Immature natural killer cell (primary cell): ENCODE measurements at regions not wholly inside any gene's neighbourhood (a gene's known extent, or its start where the extent isn't known, plus 50 kb on each side); places are given as distances from the start of the nearest gene placed in this dataset.

Source experiments
- DNase-seq, 3 donors: peaks; one replicate each; pipeline ENCODE4 v3.0.0; 2022; ENCODE audit warnings: mixed read lengths in 1 of 3
- H3K27ac Mint-ChIP-seq, 6 donors: one replicate each; pipeline ENCODE4 v1.8.0; 2020; ENCODE audit warnings: mixed read lengths in 6 of 6, mild to moderate bottlenecking in 5 of 6, inconsistent platforms in 4 of 6, moderate library complexity in 3 of 6
- H3K27me3 Mint-ChIP-seq, 3 donors: one replicate each; pipeline ENCODE4 v1.8.0; 2020 to 2021; ENCODE audit warnings: low read depth in 3 of 3, mild to moderate bottlenecking in 3 of 3, mixed read lengths in 3 of 3, moderate library complexity in 3 of 3, inconsistent platforms in 1 of 3
- H3K36me3 Mint-ChIP-seq, 3 donors: one replicate each; pipeline ENCODE4 v1.8.0; 2020; ENCODE audit warnings: mixed read lengths in 3 of 3, inconsistent platforms in 2 of 3, mild to moderate bottlenecking in 2 of 3
- H3K4me1 Mint-ChIP-seq, 2 donors: one replicate each; pipeline ENCODE4 v1.8.0; 2020; ENCODE audit warnings: inconsistent platforms in 2 of 2, mild to moderate bottlenecking in 2 of 2, mixed read lengths in 2 of 2, moderate library complexity in 1 of 2
- H3K4me3 Mint-ChIP-seq, 5 donors: one replicate each; pipeline ENCODE4 v1.8.0; 2020; ENCODE audit warnings: mild to moderate bottlenecking in 5 of 5, mixed read lengths in 5 of 5, inconsistent platforms in 3 of 5, moderate library complexity in 3 of 5
- H3K9me3 Mint-ChIP-seq, 6 donors: one replicate each; pipeline ENCODE4 v1.8.0; 2020; ENCODE audit warnings: mild to moderate bottlenecking in 6 of 6, mixed read lengths in 6 of 6, inconsistent platforms in 4 of 6, moderate library complexity in 3 of 6

DNA sequence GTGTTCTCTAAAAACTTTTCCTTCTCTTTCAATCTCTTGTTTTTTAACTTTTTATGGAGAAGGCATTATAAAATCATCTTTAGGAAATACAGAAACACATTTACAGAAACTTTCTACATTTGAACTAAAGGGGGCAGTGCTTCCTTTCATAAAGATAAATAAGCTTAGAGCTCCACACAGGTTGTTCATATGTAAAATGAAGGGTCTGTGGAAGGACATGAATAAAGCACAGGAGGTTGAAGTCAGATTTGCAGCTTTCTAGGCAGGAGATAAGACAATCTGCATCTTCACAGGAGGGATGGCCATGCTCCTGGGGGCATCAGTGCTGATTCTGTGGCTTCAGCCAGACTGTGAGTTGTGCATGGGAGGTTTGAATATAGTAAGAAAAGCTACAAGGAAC lies 426.0 kb downstream of the DAD1 start:
- H3K27me3 Mint-ChIP-seq: peaks cover 2 to 6% (median 6%) of the 10 kb centered on the region in 3 donors
- H3K36me3 Mint-ChIP-seq: no peaks in the 10 kb centered on the region
- H3K4me3 Mint-ChIP-seq: no peak overlapping the region
- peaks cover 0 to 2% of the 10 kb centered on the region in 2 donors for H3K4me1 Mint-ChIP-seq
- no peaks in the 10 kb centered on the region for H3K9me3 Mint-ChIP-seq
- peak in 1 of 3 donors; percentile 13 for DNase-seq
- H3K27ac Mint-ChIP-seq: no peak overlapping the region

DNA sequence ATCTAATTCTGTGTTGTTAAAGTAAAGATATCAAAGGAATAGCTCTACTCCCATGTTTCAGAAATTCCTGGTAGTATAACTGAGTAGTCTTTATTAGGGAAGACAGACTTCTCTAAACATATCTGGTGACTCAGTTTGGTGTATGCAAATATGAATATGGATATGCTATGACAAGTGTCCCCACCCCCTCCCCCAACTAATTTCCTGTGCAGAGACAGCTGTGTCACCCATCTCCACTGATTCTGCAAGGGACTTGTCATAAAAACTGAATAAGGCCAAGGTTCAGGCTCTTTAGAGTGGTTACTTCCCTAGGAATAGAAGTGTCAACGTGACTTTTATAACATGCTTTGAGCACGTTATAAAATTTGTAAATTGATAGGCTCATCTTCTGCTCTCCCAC lies 429.1 kb downstream of the DAD1 start:
- Mint-ChIP-seq H3K4me1 (peaks cover 0 to 2% of the 10 kb centered on the region in 2 donors), H3K36me3 (no peaks in the 10 kb centered on the region), H3K27me3 (peaks cover 2 to 16% (median 6%) of the 10 kb centered on the region in 3 donors), H3K27ac (no peak overlapping the region), H3K4me3 (no peak overlapping the region), H3K9me3 (no peaks in the 10 kb centered on the region)
- no peak for DNase-seq

- H3K4me1 Mint-ChIP-seq: peaks cover 0 to 2% of the 10 kb centered on the region in 2 donors
- no peak overlapping the region for H3K27ac Mint-ChIP-seq
- no peaks in the 10 kb centered on the region for H3K36me3 Mint-ChIP-seq
- DNase-seq: no peak
- H3K9me3 Mint-ChIP-seq: no peaks in the 10 kb centered on the region
- H3K4me3 Mint-ChIP-seq: no peak overlapping the region
- peaks cover 2 to 13% (median 6%) of the 10 kb centered on the region in 3 donors for H3K27me3 Mint-ChIP-seq
These were observed 429.9 kb downstream of the DAD1 start for GRCh38 chr14:22159099-22159498.

DNA sequence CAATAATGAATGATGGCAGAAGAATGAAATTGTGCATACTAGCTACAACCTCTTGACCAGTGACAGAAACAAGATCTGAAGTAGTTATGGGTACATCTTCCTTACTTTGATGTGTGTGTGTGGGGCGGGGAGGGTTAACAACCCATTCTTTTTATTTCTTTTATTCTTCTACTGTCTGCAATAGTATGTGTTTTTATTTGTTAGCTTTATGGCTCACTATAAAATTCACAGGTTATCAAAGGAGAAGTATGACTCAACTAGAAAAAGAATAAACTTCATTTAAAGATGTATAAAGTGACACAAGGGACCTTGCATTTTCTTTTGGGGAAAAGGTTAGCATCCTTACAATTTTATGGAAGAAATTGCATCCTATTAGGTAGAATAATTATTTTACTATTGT lies 430.5 kb downstream of the DAD1 start:
- no peaks in the 10 kb centered on the region for H3K36me3 Mint-ChIP-seq
- no peak for DNase-seq
- no peak overlapping the region for H3K4me3 Mint-ChIP-seq
- H3K27ac Mint-ChIP-seq: no peak overlapping the region
- H3K9me3 Mint-ChIP-seq: no peaks in the 10 kb centered on the region
- H3K27me3 Mint-ChIP-seq: peaks cover under 1 to 13% (median 9%) of the 10 kb centered on the region in 3 donors
- H3K4me1 Mint-ChIP-seq: peaks cover 0 to 2% of the 10 kb centered on the region in 2 donors

GRCh38 chr14:22155571-22155970 lies 433.5 kb downstream of the DAD1 start:
- no peak for DNase-seq
- Mint-ChIP-seq H3K27ac (no peak overlapping the region), H3K9me3 (no peaks in the 10 kb centered on the region), H3K4me1 (peaks cover 0 to 2% of the 10 kb centered on the region in 2 donors), H3K27me3 (peaks cover 0 to 17% (median 8%) of the 10 kb centered on the region in 3 donors), H3K36me3 (peaks cover 0 to 4% (median 0%) of the 10 kb centered on the region in 3 donors), H3K4me3 (no peak overlapping the region)

DNA sequence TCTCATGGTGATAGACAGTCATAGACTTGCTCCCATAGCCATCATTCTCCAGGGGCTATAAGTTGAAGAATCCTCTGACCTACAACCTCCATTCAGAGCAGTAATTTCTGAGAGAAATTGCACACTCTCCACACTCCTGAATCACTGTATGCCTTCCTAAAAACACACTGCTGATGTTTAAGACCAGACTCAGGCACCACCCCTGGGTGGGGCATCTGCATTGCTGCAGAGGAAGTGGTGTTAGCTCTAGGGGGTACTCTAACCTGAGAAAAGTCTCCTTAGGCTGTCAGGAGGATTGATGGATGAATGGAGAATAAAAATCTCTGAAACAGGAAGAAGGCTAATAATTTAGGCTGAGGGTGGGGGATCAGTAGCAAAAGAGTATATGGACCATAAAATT lies 436.1 kb downstream of the DAD1 start:
- Mint-ChIP-seq H3K4me1 (no peaks in the 10 kb centered on the region), H3K27ac (no peak overlapping the region), H3K9me3 (no peaks in the 10 kb centered on the region), H3K4me3 (no peak overlapping the region), H3K36me3 (peaks cover 0 to 4% (median 0%) of the 10 kb centered on the region in 3 donors), H3K27me3 (peaks cover 0 to 19% (median 14%) of the 10 kb centered on the region in 3 donors)
- DNase-seq: no peak

GRCh38 chr14:22152161-22152870 lies 436.7 kb downstream of the DAD1 start:
- H3K4me3 Mint-ChIP-seq: no peak overlapping the region
- no peak for DNase-seq
- no peaks in the 10 kb centered on the region for H3K4me1 Mint-ChIP-seq
- H3K36me3 Mint-ChIP-seq: peaks cover 0 to 4% (median 0%) of the 10 kb centered on the region in 3 donors
- H3K27ac Mint-ChIP-seq: no peak overlapping the region
- H3K9me3 Mint-ChIP-seq: no peaks in the 10 kb centered on the region
- H3K27me3 Mint-ChIP-seq: peaks cover 0 to 20% (median 15%) of the 10 kb centered on the region in 3 donors

DNA sequence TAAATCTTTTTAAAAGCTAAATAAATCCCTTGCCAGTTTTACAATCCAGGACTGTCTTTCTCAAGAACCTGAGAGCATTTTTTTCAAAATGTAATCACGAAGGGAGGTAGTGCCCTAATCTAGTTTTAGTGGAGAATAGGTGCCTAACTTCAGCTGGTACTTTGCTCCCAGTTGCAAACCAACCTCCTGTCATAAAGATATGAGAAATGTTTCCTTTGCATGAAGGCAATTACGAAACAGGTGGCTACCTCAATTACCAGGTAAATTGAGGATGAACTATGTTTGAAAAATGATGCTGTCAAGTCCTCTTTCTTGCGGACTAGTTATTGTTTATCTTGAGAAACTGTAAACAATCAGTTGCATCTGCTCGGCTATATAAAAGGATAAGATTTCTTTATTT lies 437.9 kb downstream of the DAD1 start:
- no peak for DNase-seq
- no peaks in the 10 kb centered on the region for H3K9me3 Mint-ChIP-seq
- H3K4me1 Mint-ChIP-seq: no peaks in the 10 kb centered on the region
- peaks cover 0 to 4% (median 0%) of the 10 kb centered on the region in 3 donors for H3K36me3 Mint-ChIP-seq
- H3K4me3 Mint-ChIP-seq: no peak overlapping the region
- peaks cover 0 to 16% (median 15%) of the 10 kb centered on the region in 3 donors for H3K27me3 Mint-ChIP-seq
- no peak overlapping the region for H3K27ac Mint-ChIP-seq

DNA sequence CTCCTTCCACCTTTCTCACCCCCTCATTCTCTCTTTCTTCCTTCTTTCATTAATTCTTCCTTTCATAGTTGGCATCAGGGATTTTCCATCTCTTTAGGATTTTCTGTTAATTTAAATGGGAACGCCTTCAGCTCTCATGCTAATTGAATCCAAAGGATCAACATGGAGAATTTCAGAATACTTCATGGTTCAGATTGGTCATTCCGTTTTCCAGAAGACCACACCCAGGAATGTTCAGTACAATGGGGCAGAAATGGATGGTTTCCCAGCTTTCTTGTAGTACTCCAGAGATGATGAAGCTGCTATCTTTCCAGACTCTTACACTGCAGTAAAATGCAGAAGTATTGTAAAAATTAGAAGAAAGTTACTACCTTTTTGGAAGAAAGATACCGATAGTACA lies 440.0 kb downstream of the DAD1 start:
- Mint-ChIP-seq H3K27ac (no peak overlapping the region), H3K36me3 (peaks cover 0 to 4% (median 0%) of the 10 kb centered on the region in 3 donors), H3K4me1 (no peaks in the 10 kb centered on the region), H3K4me3 (no peak overlapping the region), H3K27me3 (peaks cover 0 to 17% (median 9%) of the 10 kb centered on the region in 3 donors), H3K9me3 (no peaks in the 10 kb centered on the region)
- DNase-seq: no peak

- H3K27me3 Mint-ChIP-seq: peaks cover 0 to 14% (median 9%) of the 10 kb centered on the region in 3 donors
- H3K27ac Mint-ChIP-seq: no peak overlapping the region
- H3K9me3 Mint-ChIP-seq: no peaks in the 10 kb centered on the region
- no peak overlapping the region for H3K4me3 Mint-ChIP-seq
- peaks cover 0 to 4% (median 0%) of the 10 kb centered on the region in 3 donors for H3K36me3 Mint-ChIP-seq
- no peak for DNase-seq
- no peaks in the 10 kb centered on the region for H3K4me1 Mint-ChIP-seq
These were observed 441.3 kb downstream of the DAD1 start for GRCh38 chr14:22147716-22148115.

- Mint-ChIP-seq H3K27ac (no peak overlapping the region), H3K27me3 (peaks cover 2 to 9% (median 8%) of the 10 kb centered on the region in 3 donors), H3K9me3 (no peaks in the 10 kb centered on the region), H3K4me1 (no peaks in the 10 kb centered on the region), H3K36me3 (no peaks in the 10 kb centered on the region), H3K4me3 (no peak overlapping the region)
- no peak for DNase-seq
These were observed 445.7 kb downstream of the DAD1 start for GRCh38 chr14:22143363-22143762.

GRCh38 chr14:22140633-22141032 lies 448.4 kb downstream of the DAD1 start:
- no peak overlapping the region for H3K4me3 Mint-ChIP-seq
- H3K27me3 Mint-ChIP-seq: peaks cover 4 to 12% (median 9%) of the 10 kb centered on the region in 3 donors
- peaks cover 0 to 2% (median 2%) of the 10 kb centered on the region in 3 donors for H3K36me3 Mint-ChIP-seq
- no peak overlapping the region for H3K27ac Mint-ChIP-seq
- DNase-seq: no peak
- peaks cover 0 to 4% (median 2%) of the 10 kb centered on the region in 6 donors for H3K9me3 Mint-ChIP-seq
- H3K4me1 Mint-ChIP-seq: no peaks in the 10 kb centered on the region

DNA sequence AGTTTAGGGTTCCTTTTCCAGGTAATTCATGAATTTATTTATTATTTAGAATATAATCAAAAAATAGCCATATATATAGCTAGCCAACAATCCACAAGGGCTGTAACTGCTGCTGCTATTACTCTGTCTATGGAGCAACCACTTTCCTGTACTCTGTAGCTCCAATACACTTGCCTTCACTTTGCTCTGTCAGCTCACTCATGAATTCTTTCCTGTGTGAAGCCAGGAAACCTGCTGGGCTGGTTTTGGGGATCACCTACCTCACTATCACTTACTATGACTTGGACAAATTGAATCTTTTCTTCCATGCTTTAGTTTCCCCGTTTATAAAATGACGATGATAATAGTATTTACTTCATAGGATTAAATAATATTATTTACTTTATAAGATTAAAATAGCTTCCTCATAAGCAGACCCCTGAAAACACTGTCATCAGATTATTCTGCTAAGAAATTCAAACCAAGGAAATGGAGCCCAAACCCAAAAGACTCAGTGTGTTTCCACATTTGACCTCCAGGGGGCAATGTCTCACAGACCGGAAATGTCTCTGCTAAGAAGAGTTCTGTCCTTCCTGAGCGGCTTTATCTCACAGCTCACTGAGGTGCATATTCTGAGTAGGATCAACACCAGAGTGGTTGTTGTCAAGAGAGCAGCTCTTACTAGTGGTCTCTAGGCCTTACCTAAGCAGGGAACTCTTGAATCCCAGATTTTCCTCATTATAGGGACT lies 457.1 kb downstream of the DAD1 start:
- peak in 2 of 3 donors; percentile 9 for DNase-seq
- Mint-ChIP-seq H3K27me3 (peaks cover 5 to 19% (median 11%) of the 10 kb centered on the region in 3 donors), H3K36me3 (peaks cover 0 to 5% (median 4%) of the 10 kb centered on the region in 3 donors), H3K9me3 (peaks cover 2 to 8% (median 6%) of the 10 kb centered on the region in 6 donors), H3K27ac (no peak overlapping the region), H3K4me3 (no peak overlapping the region), H3K4me1 (no peaks in the 10 kb centered on the region)

DNA sequence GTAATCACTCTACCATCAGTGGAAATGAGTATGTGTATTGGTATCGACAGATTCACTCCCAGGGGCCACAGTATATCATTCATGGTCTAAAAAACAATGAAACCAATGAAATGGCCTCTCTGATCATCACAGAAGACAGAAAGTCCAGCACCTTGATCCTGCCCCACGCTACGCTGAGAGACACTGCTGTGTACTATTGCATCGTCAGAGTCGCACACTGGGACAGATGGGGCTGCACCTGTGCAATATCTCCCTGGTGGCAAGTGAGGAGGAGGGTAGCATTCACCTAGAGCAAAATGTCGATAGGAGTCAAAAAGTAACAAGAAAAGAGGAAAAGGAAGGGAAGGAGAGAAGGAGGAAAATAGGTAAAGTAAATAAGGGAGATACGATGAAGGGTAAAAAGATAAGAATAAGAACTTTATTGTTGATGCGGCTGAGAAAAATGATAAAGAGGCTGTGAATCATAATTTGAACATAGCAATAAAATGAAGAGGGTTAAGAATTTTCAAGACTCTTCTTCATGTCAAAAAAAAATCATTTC lies 450.5 kb upstream of the OR4E1 start:
- Mint-ChIP-seq H3K36me3 (no peaks in the 10 kb centered on the region), H3K27ac (no peak overlapping the region), H3K27me3 (peaks cover 0 to 6% (median 5%) of the 10 kb centered on the region in 3 donors), H3K4me1 (no peaks in the 10 kb centered on the region), H3K4me3 (no peak overlapping the region), H3K9me3 (no peaks in the 10 kb centered on the region)
- no peak for DNase-seq
